CD4-positive, alpha-beta T cell (primary cell): ENCODE measurements at regions not wholly inside any gene's neighbourhood (a gene's known extent, or its start where the extent isn't known, plus 50 kb on each side); places are given as distances from the start of the nearest gene placed in this dataset.

Experiments
- ATAC-seq: fragments of 200-7000 bp; cut with Tn5 transposase; one replicate; pipeline ENCODE4 v1.10.0; 2022; ENCODE audit warnings: mild to moderate bottlenecking; ENCODE audit not compliant: poor library complexity
- CTCF ChIA-PET: fragments of 350-600 bp; sonication (Branson Sonifier 250); formaldehyde crosslinking; loops from one replicate; lab custom pipeline; 2021; ENCODE audit warnings: antibody characterized with exemption, inconsistent platforms; lab: Charles Lee
- POLR2A ChIA-PET: fragments of 350-600 bp; sonication (Branson Sonifier 250); formaldehyde crosslinking; loops from one replicate; lab custom pipeline; 2021; ENCODE audit warnings: antibody characterized with exemption, inconsistent platforms; lab: Charles Lee
- DNase-seq, 14 experiments: peaks; one replicate each; pipeline ENCODE4 v3.0.0-alpha.2; 2013 to 2020; ENCODE audit warnings: mixed read lengths in 2 of 14
- H3K27ac ChIP-seq, 2 donors: one replicate each; pipeline versions ENCODE4 v1.5.1 to v1.7.0; 2013; ENCODE audit warnings: low read length in 2 of 2, low read depth in 1 of 2, mild to moderate bottlenecking in 1 of 2
- H3K27me3 ChIP-seq, 2 experiments: 1 replicate in 1 of 2; 2 replicates in 1 of 2; pipeline versions ENCODE4 v1.6.1 to v1.7.0; 2013; ENCODE audit warnings: low read length in 2 of 2, control low read depth in 1 of 2, mild to moderate bottlenecking in 1 of 2, moderate library complexity in 1 of 2; ENCODE audit not compliant: insufficient read depth in 2 of 2, control insufficient read depth in 1 of 2
- H3K36me3 ChIP-seq: one replicate; pipeline ENCODE4 v1.6.1; 2013; ENCODE audit warnings: low read length, control low read depth; ENCODE audit not compliant: insufficient read depth
- H3K4me1 ChIP-seq: one replicate; pipeline ENCODE4 v1.6.1; 2013; ENCODE audit warnings: low read length, control low read depth; ENCODE audit not compliant: insufficient read depth
- H3K4me3 ChIP-seq: one replicate; pipeline ENCODE4 v1.5.1; 2013; ENCODE audit warnings: mild to moderate bottlenecking, low read length, moderate library complexity
- H3K9me3 ChIP-seq, 2 experiments: 1 replicate in 1 of 2; 2 replicates in 1 of 2; pipeline versions ENCODE4 v1.6.1 to v1.7.0; 2013; ENCODE audit warnings: low read length in 2 of 2, mild to moderate bottlenecking in 2 of 2, control low read depth in 1 of 2, moderate library complexity in 1 of 2; ENCODE audit not compliant: control insufficient read depth in 1 of 2, insufficient read depth in 1 of 2
- H3K27ac Mint-ChIP-seq: one replicate; pipeline ENCODE4 v1.8.0; 2020; ENCODE audit warnings: mixed read lengths
- H3K27me3 Mint-ChIP-seq: one replicate; pipeline ENCODE4 v1.8.0; 2021; ENCODE audit warnings: mixed read lengths
- H3K36me3 Mint-ChIP-seq: one replicate; pipeline ENCODE4 v1.8.0; 2021; ENCODE audit warnings: low read depth, mixed read lengths
- H3K4me1 Mint-ChIP-seq: one replicate; pipeline ENCODE4 v1.8.0; 2021; ENCODE audit warnings: low read depth, mixed read lengths
- H3K4me3 Mint-ChIP-seq: one replicate; pipeline ENCODE4 v1.8.0; 2020; ENCODE audit warnings: mild to moderate bottlenecking, mixed read lengths
- H3K9me3 Mint-ChIP-seq: one replicate; pipeline ENCODE4 v1.8.0; 2020; ENCODE audit warnings: mixed read lengths
- CTCF ChIP-seq: fragments of 200-600 bp; IDR thresholded peaks from one replicate; pipeline ENCODE4 v1.8.0; 2022; ENCODE audit warnings: antibody characterized with exemption, mild to moderate bottlenecking
- intact Hi-C, 2 experiments: fragments of 100-400 bp; cut with DNase I in 1 of 2; cut with micrococcal nuclease in 1 of 2; formaldehyde crosslinking; loops; one replicate each; pipeline versions ENCODE4 v1.15.1 to v1.9.0; 2023 to 2025; cut with DNase I, micrococcal nuclease

- H3K27ac ChIP-seq: no peak overlapping the region
- no peak for DNase-seq
- H3K36me3 ChIP-seq: no peaks in the 10 kb centered on the region
- ChIA-PET POLR2A (no interaction called here), CTCF (interaction anchor here (1.3 kb wide), 1 partner anchor 10 kb away, joined by 3 read pairs; no protein-coding TSS in a partner anchor)
- no peak for TF ChIP-seq CTCF
- H3K27me3 ChIP-seq: no peaks in the 10 kb centered on the region
- H3K36me3 Mint-ChIP-seq: no peaks in the 10 kb centered on the region
- H3K27me3 Mint-ChIP-seq: peaks cover 5% of the 10 kb centered on the region
- ATAC-seq: no peak
- H3K9me3 Mint-ChIP-seq: no peaks in the 10 kb centered on the region
- H3K4me3 ChIP-seq: no peak overlapping the region
- no peak overlapping the region for H3K27ac Mint-ChIP-seq
- H3K4me1 Mint-ChIP-seq: peaks cover 37% of the 10 kb centered on the region
- intact Hi-C loops: no loop called here
- peaks cover 25% of the 10 kb centered on the region for H3K4me1 ChIP-seq
- H3K9me3 ChIP-seq: no peaks in the 10 kb centered on the region
- peak overlapping the region; percentile 18 for H3K4me3 Mint-ChIP-seq
Measured at GRCh38 chr13:33612641-33613638, 205.0 kb upstream of the RFC3 start.

GRCh38 chr13:33615436-33615835, 202.5 kb upstream of the RFC3 start:
- intact Hi-C loops: no loop called here
- Histone ChIP-seq H3K27ac (no peak overlapping the region), H3K27me3 (no peaks in the 10 kb centered on the region), H3K36me3 (no peaks in the 10 kb centered on the region), H3K4me1 (peaks cover 21% of the 10 kb centered on the region), H3K9me3 (no peaks in the 10 kb centered on the region), H3K4me3 (no peak overlapping the region)
- POLR2A ChIA-PET: no interaction called here
- Mint-ChIP-seq H3K9me3 (no peaks in the 10 kb centered on the region), H3K4me1 (peaks cover 31% of the 10 kb centered on the region), H3K36me3 (no peaks in the 10 kb centered on the region), H3K27ac (no peak overlapping the region), H3K4me3 (no peak overlapping the region), H3K27me3 (peaks cover 5% of the 10 kb centered on the region)
- no peak for TF ChIP-seq CTCF
- CTCF ChIA-PET: interaction anchor here (0.8 kb wide), 1 partner anchor 16 kb away, joined by 3 read pairs; no protein-coding TSS in a partner anchor
- DNase-seq: no peak
- no peak for ATAC-seq

DNA sequence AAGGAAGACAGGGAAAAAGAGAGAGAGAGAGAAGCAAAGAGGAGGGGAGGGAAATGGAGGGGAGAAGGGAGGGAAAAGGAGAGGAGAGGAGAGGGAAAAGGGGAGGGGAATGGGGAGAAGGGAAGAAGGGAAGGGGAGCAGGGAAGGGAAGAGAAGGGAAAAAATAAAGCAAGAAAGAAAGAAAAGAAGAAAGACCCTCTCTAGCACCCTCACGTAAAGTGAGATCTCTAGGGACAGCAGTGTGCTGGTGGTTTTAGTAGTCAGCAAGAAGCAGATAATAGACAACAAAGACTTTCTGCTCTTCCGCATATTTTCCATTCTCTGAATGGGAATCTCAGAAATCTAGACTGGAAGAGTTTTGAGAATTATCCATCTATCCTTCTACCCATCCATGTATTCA, 201.8 kb upstream of the RFC3 start:
- Mint-ChIP-seq H3K27me3 (peaks cover 5% of the 10 kb centered on the region), H3K4me1 (peaks cover 24% of the 10 kb centered on the region), H3K36me3 (no peaks in the 10 kb centered on the region), H3K27ac (no peak overlapping the region), H3K9me3 (no peaks in the 10 kb centered on the region), H3K4me3 (no peak overlapping the region)
- H3K9me3 ChIP-seq: no peaks in the 10 kb centered on the region
- CTCF ChIA-PET: no interaction called here
- POLR2A ChIA-PET: no interaction called here
- no peak overlapping the region for H3K4me3 ChIP-seq
- no peaks in the 10 kb centered on the region for H3K36me3 ChIP-seq
- no peak overlapping the region for H3K27ac ChIP-seq
- no peaks in the 10 kb centered on the region for H3K27me3 ChIP-seq
- ATAC-seq: no peak
- peaks cover 14% of the 10 kb centered on the region for H3K4me1 ChIP-seq
- no peak for TF ChIP-seq CTCF
- no peak for DNase-seq
- intact Hi-C loops: no loop called here
